A549 (cell line): ENCODE measurements at regions not wholly inside any gene's neighbourhood (a gene's known extent, or its start where the extent isn't known, plus 50 kb on each side); places are given as distances from the start of the nearest gene placed in this dataset.

ENCODE experiments used
- ATAC-seq, 2 experiments: fragments of 200-7000 bp in 1 of 2; fragments of >200 bp in 1 of 2; cut with Nextera tagmentation in 1 of 2; cut with Tn5 transposase in 1 of 2; 3 replicates each; pipeline versions ENCODE4 v1.8.0 to v1.9.1; 2018 to 2020; ENCODE audit warnings: mild to moderate bottlenecking in 1 of 2, moderate library complexity in 1 of 2
- CTCF ChIA-PET: fragments of 300-600 bp; sonication (Branson Sonifier 250); formaldehyde crosslinking; extraction: SDS; loops from one replicate; lab custom pipeline; 2021; ENCODE audit warnings: antibody characterized with exemption, inconsistent platforms; lab: Yijun Ruan, JAX
- POLR2A ChIA-PET: fragments of 350-600 bp; formaldehyde crosslinking; extraction: SDS; loops from one replicate; lab custom pipeline; 2021; ENCODE audit warnings: antibody characterized with exemption, inconsistent platforms; lab: Yijun Ruan, JAX
- DNase-seq, 2 experiments: peaks; one replicate each; pipeline versions ENCODE4 v3.0.0 to v3.0.0-alpha.2; 2011 to 2016; ENCODE audit warnings: low read depth in 1 of 2, low spot score in 1 of 2
- FAIRE-seq: peaks from 2 replicates; lab custom pipeline; 2011; peaks lifted over from hg19 to GRCh38; lab: Jason Lieb, UNC
- H3K27ac ChIP-seq, 2 experiments: fragments of >200 bp; sonication (Bioruptor Twin); formaldehyde crosslinking; 3 replicates each; pipeline ENCODE4 v1.5.1; 2016 to 2017
- H3K4me1 ChIP-seq: fragments of >200 bp; sonication (Bioruptor Twin); formaldehyde crosslinking; 3 replicates; pipeline ENCODE4 v1.6.1; 2016
- H3K4me2 ChIP-seq: fragments of >200 bp; sonication (Bioruptor Twin); formaldehyde crosslinking; 3 replicates; pipeline ENCODE4 v1.6.1; 2016
- H3K4me3 ChIP-seq: fragments of >200 bp; sonication (Bioruptor Twin); formaldehyde crosslinking; 3 replicates; pipeline ENCODE4 v1.5.1; 2016
- H3K9me3 ChIP-seq: fragments of >200 bp; sonication (Bioruptor Twin); formaldehyde crosslinking; 3 replicates; pipeline ENCODE4 v1.6.1; 2016
- BHLHE40 ChIP-seq: IDR thresholded peaks from 2 replicates; pipeline ENCODE4 v1.6.1; 2012; ENCODE audit warnings: low read depth, low read length, inconsistent platforms
- CEBPB ChIP-seq, 2 experiments: fragments of >200 bp in 1 of 2; sonication (Bioruptor Twin) in 1 of 2; formaldehyde crosslinking in 1 of 2; IDR thresholded peaks; 2 replicates each; pipeline ENCODE4 v1.6.1; 2012 to 2016
- CHD2 ChIP-seq: fragments of 150-350 bp; IDR thresholded peaks from 2 replicates; pipeline ENCODE4 v1.6.1; 2014; ENCODE audit warnings: low read length; ENCODE audit not compliant: partially characterized antibody
- EHF ChIP-seq: fragments of 250-450 bp; sonication (Bioruptor Pico); IDR thresholded peaks from 2 replicates; pipeline ENCODE4 v1.5.0; 2020; ENCODE audit warnings: mild to moderate bottlenecking
- FOXS1 ChIP-seq: fragments of 250-450 bp; sonication (Bioruptor Pico); IDR thresholded peaks from 2 replicates; pipeline ENCODE4 v1.5.0; 2020; ENCODE audit warnings: mild to moderate bottlenecking, moderate library complexity
- GATA3 ChIP-seq: IDR thresholded peaks from 2 replicates; pipeline ENCODE4 v1.6.1; 2012; ENCODE audit warnings: borderline replicate concordance
- JUN ChIP-seq, 2 experiments: fragments of >200 bp; sonication (Bioruptor Twin); formaldehyde crosslinking; IDR thresholded peaks; 2 replicates in 1 of 2; 3 replicates in 1 of 2; pipeline ENCODE4 v1.6.1; 2016 to 2017
- JUNB ChIP-seq: fragments of >200 bp; sonication (Bioruptor Twin); formaldehyde crosslinking; IDR thresholded peaks from 2 replicates; pipeline ENCODE4 v1.6.1; 2016
- MAZ ChIP-seq: fragments of 150-350 bp; IDR thresholded peaks from 2 replicates; pipeline ENCODE4 v1.6.1; 2014; ENCODE audit warnings: antibody characterized with exemption, low read depth, low read length, borderline replicate concordance
- MYC ChIP-seq: IDR thresholded peaks from 2 replicates; pipeline ENCODE4 v1.6.1; 2012; ENCODE audit warnings: mild to moderate bottlenecking, inconsistent platforms, low read length, improper control_type of control experiment, borderline replicate concordance
- NPAS2 ChIP-seq: fragments of 250-450 bp; sonication (Bioruptor Pico); IDR thresholded peaks from 2 replicates; pipeline ENCODE4 v1.8.0; 2022; ENCODE audit warnings: mild to moderate bottlenecking, moderate library complexity, borderline replicate concordance
- PHF8 ChIP-seq: fragments of 200-600 bp; sonication (generic); IDR thresholded peaks from 2 replicates; pipeline ENCODE4 v1.6.1; 2016; ENCODE audit warnings: low read depth, mild to moderate bottlenecking, antibody characterized with exemption, moderate library complexity, borderline replicate concordance
- POLR2A ChIP-seq: IDR thresholded peaks from 2 replicates; pipeline ENCODE4 v1.6.1; 2012; ENCODE audit warnings: mild to moderate bottlenecking, low read length
- POLR2AphosphoS2 ChIP-seq: conservative IDR thresholded peaks from 2 replicates; pipeline ENCODE4 v1.6.1; 2012; ENCODE audit warnings: low read length, improper control_type of control experiment, inconsistent platforms
- RAD21 ChIP-seq, 2 experiments: fragments of >200 bp in 1 of 2; sonication (Bioruptor Twin) in 1 of 2; formaldehyde crosslinking in 1 of 2; IDR thresholded peaks in 1 of 2; conservative IDR thresholded peaks in 1 of 2; 2 replicates in 1 of 2; 3 replicates in 1 of 2; pipeline ENCODE4 v1.6.1; 2012 to 2018; ENCODE audit warnings: inconsistent platforms in 1 of 2
- RCOR1 ChIP-seq: fragments of 150-350 bp; IDR thresholded peaks from 2 replicates; pipeline ENCODE4 v1.6.1; 2014; ENCODE audit warnings: antibody characterized with exemption, low read length, low read depth
- SMC3 ChIP-seq: fragments of >200 bp; sonication (Bioruptor Twin); formaldehyde crosslinking; IDR thresholded peaks from 3 replicates; pipeline ENCODE4 v1.6.1; 2018; ENCODE audit warnings: inconsistent platforms
- SREBF2 ChIP-seq: fragments of 450-650 bp; IDR thresholded peaks from 2 replicates; pipeline ENCODE4 v1.6.1; 2014; ENCODE audit warnings: mild to moderate bottlenecking, moderate library complexity
- TFCP2L1 ChIP-seq: fragments of 250-450 bp; sonication (Bioruptor Pico); IDR thresholded peaks from 2 replicates; pipeline ENCODE4 v1.5.0; 2021; ENCODE audit warnings: mild to moderate bottlenecking
- TP53 ChIP-seq: fragments of 250-450 bp; sonication (Bioruptor Pico); IDR thresholded peaks from 2 replicates; pipeline ENCODE4 v1.5.0; 2021; ENCODE audit warnings: mild to moderate bottlenecking, moderate library complexity
- ZFP36 ChIP-seq: fragments of 450-650 bp; IDR thresholded peaks from 2 replicates; pipeline ENCODE4 v1.6.1; 2014; ENCODE audit warnings: borderline replicate concordance; ENCODE audit not compliant: partially characterized antibody
- ZNF302 ChIP-seq: fragments of 250-450 bp; sonication (Bioruptor Pico); IDR thresholded peaks from 2 replicates; pipeline ENCODE4 v1.9.0; 2021; ENCODE audit warnings: inconsistent platforms, mild to moderate bottlenecking, moderate library complexity
- WGBS: methylation state at CpG from one replicate; pipeline ENCODE4 v1.1.6; 2017; ENCODE audit errors: missing lambda C conversion rate; 5-methylcytosine and 5-hydroxymethylcytosine counted together
- TF ChIP-seq, protein P1 (sequence below): fragments of 200-600 bp; sonication (generic); IDR thresholded peaks from 2 replicates; pipeline ENCODE4 v1.6.1; 2016; ENCODE audit warnings: antibody characterized with exemption, mild to moderate bottlenecking, moderate library complexity
- TF ChIP-seq, protein P2 (sequence below): fragments of 150-350 bp; IDR thresholded peaks from 2 replicates; pipeline ENCODE4 v1.6.1; 2014; ENCODE audit warnings: low read depth, mild to moderate bottlenecking, low read length
- TF ChIP-seq, protein P3 (sequence below): IDR thresholded peaks from 2 replicates; pipeline ENCODE4 v1.6.1; 2012
- TF ChIP-seq, protein P4 (sequence below): fragments of 250-450 bp; sonication (Bioruptor Pico); IDR thresholded peaks from 2 replicates; pipeline ENCODE4 v1.5.0; 2021; ENCODE audit warnings: mild to moderate bottlenecking, moderate library complexity, borderline replicate concordance
- TF ChIP-seq, protein P5 (sequence below): fragments of >200 bp; sonication (Bioruptor Twin); formaldehyde crosslinking; IDR thresholded peaks from 3 replicates; pipeline ENCODE4 v1.6.1; 2016
- TF ChIP-seq, protein P6 (sequence below): fragments of >200 bp; sonication (Bioruptor Twin); formaldehyde crosslinking; IDR thresholded peaks from 3 replicates; pipeline ENCODE4 v1.5.1; 2016

DNA sequence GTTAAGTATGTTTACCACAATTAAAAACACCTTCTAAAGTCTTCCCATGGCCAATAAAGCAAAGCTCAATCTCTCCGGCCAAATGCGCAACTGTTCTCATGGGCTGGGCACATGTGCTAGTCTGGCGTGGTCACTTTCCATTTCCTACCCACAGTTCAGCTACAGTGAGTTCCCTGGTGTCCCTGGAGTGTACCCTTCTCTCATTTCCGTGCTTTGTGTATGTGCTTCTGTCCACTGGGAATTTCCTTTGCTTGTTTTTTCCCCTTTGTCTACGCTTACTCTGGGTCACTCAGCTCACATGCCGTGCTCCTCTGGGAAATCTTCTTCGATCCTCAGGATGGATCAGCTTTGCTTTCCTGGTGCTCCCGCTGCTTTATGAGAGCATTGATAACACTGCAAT, 69.6 kb upstream of the GYPC start (continued):
- TF ChIP-seq, protein P1, sequence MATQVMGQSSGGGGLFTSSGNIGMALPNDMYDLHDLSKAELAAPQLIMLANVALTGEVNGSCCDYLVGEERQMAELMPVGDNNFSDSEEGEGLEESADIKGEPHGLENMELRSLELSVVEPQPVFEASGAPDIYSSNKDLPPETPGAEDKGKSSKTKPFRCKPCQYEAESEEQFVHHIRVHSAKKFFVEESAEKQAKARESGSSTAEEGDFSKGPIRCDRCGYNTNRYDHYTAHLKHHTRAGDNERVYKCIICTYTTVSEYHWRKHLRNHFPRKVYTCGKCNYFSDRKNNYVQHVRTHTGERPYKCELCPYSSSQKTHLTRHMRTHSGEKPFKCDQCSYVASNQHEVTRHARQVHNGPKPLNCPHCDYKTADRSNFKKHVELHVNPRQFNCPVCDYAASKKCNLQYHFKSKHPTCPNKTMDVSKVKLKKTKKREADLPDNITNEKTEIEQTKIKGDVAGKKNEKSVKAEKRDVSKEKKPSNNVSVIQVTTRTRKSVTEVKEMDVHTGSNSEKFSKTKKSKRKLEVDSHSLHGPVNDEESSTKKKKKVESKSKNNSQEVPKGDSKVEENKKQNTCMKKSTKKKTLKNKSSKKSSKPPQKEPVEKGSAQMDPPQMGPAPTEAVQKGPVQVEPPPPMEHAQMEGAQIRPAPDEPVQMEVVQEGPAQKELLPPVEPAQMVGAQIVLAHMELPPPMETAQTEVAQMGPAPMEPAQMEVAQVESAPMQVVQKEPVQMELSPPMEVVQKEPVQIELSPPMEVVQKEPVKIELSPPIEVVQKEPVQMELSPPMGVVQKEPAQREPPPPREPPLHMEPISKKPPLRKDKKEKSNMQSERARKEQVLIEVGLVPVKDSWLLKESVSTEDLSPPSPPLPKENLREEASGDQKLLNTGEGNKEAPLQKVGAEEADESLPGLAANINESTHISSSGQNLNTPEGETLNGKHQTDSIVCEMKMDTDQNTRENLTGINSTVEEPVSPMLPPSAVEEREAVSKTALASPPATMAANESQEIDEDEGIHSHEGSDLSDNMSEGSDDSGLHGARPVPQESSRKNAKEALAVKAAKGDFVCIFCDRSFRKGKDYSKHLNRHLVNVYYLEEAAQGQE = no peak
- TF ChIP-seq, protein P2, sequence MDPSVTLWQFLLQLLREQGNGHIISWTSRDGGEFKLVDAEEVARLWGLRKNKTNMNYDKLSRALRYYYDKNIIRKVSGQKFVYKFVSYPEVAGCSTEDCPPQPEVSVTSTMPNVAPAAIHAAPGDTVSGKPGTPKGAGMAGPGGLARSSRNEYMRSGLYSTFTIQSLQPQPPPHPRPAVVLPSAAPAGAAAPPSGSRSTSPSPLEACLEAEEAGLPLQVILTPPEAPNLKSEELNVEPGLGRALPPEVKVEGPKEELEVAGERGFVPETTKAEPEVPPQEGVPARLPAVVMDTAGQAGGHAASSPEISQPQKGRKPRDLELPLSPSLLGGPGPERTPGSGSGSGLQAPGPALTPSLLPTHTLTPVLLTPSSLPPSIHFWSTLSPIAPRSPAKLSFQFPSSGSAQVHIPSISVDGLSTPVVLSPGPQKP = no peak
- TF ChIP-seq, protein P3, sequence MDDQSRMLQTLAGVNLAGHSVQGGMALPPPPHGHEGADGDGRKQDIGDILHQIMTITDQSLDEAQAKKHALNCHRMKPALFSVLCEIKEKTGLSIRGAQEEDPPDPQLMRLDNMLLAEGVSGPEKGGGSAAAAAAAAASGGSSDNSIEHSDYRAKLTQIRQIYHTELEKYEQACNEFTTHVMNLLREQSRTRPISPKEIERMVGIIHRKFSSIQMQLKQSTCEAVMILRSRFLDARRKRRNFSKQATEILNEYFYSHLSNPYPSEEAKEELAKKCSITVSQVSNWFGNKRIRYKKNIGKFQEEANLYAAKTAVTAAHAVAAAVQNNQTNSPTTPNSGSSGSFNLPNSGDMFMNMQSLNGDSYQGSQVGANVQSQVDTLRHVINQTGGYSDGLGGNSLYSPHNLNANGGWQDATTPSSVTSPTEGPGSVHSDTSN = no peak

DNA sequence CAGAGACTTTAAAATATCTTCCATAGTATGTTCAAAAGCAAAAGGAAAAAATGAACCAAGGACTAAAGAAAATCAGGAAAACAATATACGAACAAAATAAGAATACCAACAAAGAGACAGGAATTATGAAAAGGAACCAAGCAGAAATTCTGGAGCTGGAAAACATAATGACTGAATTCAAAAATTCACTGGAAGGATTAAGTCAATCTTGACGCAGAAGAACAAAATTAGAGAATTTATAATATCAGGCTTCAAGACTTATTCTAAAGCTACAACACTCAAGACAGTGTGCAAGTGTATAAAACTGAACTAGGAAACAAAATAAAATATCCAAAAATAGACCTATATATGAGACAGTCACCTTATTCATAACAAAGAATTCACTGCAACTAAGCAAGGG, 56.9 kb upstream of the GYPC start:
- TF ChIP-seq TP53 (CRISPR knock-in tag) = no peak
- no peak for TF ChIP-seq FOXS1
- no peak for TF ChIP-seq POLR2AphosphoS2
- no peak for TF ChIP-seq SMC3
- TF ChIP-seq BHLHE40 = no peak
- TF ChIP-seq EHF (CRISPR knock-in tag) = no peak
- TF ChIP-seq NPAS2 (CRISPR knock-in tag) = no peak
- TF ChIP-seq JUN (IDR thresholded peaks at IDR 0.05) = no peak
- TF ChIP-seq, protein P4, sequence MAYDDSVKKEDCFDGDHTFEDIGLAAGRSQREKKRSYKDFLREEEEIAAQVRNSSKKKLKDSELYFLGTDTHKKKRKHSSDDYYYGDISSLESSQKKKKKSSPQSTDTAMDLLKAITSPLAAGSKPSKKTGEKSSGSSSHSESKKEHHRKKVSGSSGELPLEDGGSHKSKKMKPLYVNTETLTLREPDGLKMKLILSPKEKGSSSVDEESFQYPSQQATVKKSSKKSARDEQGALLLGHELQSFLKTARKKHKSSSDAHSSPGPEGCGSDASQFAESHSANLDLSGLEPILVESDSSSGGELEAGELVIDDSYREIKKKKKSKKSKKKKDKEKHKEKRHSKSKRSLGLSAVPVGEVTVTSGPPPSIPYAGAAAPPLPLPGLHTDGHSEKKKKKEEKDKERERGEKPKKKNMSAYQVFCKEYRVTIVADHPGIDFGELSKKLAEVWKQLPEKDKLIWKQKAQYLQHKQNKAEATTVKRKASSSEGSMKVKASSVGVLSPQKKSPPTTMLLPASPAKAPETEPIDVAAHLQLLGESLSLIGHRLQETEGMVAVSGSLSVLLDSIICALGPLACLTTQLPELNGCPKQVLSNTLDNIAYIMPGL (CRISPR knock-in tag) = no peak
- TF ChIP-seq SREBF2 = no peak
- TF ChIP-seq MAZ = no peak
- TF ChIP-seq CHD2 = no peak
- no peak for TF ChIP-seq TFCP2L1 (CRISPR knock-in tag)
- TF ChIP-seq CEBPB (IDR thresholded peaks at IDR 0.05) = no peak
- no peak for TF ChIP-seq RAD21 (conservative IDR thresholded peaks at IDR 0.05 in 1 of 2, IDR thresholded peaks at IDR 0.05 in 1 of 2)
- H3K4me3 ChIP-seq = no peak overlapping the region
- no peaks in the 10 kb centered on the region for H3K4me1 ChIP-seq
- no peak overlapping the region for H3K4me2 ChIP-seq
- no peak overlapping the region for H3K27ac ChIP-seq
- 17% methylated on average over 2 of the region's 2 CpGs for WGBS
- ATAC-seq (no peak), FAIRE-seq (no peak), DNase-seq (no peak)
- POLR2A ChIA-PET = no interaction called here
- no peaks in the 10 kb centered on the region for H3K9me3 ChIP-seq
- CTCF ChIA-PET = no interaction called here

DNA sequence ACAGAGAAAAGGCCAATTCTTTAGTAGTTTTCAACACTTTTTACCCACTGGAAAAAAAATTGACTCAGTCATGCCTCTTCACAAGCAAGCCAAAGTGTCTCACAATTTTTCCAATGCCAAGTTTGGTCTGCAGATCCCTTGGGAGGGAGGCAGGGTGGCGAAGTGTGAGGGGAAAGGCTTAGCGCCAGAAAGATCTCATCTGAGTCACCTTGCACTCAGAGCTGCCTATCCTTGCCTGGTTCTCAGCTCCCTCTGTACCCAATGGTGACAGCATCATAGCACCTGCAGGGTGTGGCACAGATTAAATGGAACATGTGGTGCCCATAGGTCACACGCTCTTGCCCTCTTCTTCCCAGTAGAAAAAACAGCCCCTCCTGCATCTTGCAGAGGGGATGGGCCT, 55.2 kb upstream of the GYPC start:
- CTCF ChIA-PET = no interaction called here
- no peak for DNase-seq
- TF ChIP-seq ZNF302 (CRISPR knock-in tag) = no peak
- TF ChIP-seq, protein P5, sequence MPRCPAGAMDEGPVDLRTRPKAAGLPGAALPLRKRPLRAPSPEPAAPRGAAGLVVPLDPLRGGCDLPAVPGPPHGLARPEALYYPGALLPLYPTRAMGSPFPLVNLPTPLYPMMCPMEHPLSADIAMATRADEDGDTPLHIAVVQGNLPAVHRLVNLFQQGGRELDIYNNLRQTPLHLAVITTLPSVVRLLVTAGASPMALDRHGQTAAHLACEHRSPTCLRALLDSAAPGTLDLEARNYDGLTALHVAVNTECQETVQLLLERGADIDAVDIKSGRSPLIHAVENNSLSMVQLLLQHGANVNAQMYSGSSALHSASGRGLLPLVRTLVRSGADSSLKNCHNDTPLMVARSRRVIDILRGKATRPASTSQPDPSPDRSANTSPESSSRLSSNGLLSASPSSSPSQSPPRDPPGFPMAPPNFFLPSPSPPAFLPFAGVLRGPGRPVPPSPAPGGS = no peak
- no peak for TF ChIP-seq ZFP36
- TF ChIP-seq PHF8 = no peak
- TF ChIP-seq, protein P6, sequence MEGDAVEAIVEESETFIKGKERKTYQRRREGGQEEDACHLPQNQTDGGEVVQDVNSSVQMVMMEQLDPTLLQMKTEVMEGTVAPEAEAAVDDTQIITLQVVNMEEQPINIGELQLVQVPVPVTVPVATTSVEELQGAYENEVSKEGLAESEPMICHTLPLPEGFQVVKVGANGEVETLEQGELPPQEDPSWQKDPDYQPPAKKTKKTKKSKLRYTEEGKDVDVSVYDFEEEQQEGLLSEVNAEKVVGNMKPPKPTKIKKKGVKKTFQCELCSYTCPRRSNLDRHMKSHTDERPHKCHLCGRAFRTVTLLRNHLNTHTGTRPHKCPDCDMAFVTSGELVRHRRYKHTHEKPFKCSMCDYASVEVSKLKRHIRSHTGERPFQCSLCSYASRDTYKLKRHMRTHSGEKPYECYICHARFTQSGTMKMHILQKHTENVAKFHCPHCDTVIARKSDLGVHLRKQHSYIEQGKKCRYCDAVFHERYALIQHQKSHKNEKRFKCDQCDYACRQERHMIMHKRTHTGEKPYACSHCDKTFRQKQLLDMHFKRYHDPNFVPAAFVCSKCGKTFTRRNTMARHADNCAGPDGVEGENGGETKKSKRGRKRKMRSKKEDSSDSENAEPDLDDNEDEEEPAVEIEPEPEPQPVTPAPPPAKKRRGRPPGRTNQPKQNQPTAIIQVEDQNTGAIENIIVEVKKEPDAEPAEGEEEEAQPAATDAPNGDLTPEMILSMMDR = no peak
- TF ChIP-seq RCOR1 = no peak
- no peak for TF ChIP-seq GATA3
- no peak for TF ChIP-seq JUNB
- TF ChIP-seq POLR2A = no peak
- TF ChIP-seq EHF (CRISPR knock-in tag) = no peak
- TF ChIP-seq MYC = no peak

More for the DNA sequence above, 55.2 kb upstream of the GYPC start:
- H3K4me1 ChIP-seq = no peaks in the 10 kb centered on the region
- ATAC-seq (no peak), FAIRE-seq (no peak)
- H3K9me3 ChIP-seq = no peaks in the 10 kb centered on the region
- 0% methylated on average over 3 of the region's 3 CpGs for WGBS
- POLR2A ChIA-PET = no interaction called here
- no peak overlapping the region for H3K4me3 ChIP-seq
- H3K27ac ChIP-seq = no peak overlapping the region
- no peak overlapping the region for H3K4me2 ChIP-seq
